A204.1 (cell line): ENCODE measurements at regions not wholly inside any gene's neighbourhood (a gene's known extent, or its start where the extent isn't known, plus 50 kb on each side); places are given as distances from the start of the nearest gene placed in this dataset.

Experiments used
- FAIRE-seq: peaks from 2 replicates; lab custom pipeline; 2012; peaks lifted over from hg19 to GRCh38; lab: Jason Lieb, UNC

DNA sequence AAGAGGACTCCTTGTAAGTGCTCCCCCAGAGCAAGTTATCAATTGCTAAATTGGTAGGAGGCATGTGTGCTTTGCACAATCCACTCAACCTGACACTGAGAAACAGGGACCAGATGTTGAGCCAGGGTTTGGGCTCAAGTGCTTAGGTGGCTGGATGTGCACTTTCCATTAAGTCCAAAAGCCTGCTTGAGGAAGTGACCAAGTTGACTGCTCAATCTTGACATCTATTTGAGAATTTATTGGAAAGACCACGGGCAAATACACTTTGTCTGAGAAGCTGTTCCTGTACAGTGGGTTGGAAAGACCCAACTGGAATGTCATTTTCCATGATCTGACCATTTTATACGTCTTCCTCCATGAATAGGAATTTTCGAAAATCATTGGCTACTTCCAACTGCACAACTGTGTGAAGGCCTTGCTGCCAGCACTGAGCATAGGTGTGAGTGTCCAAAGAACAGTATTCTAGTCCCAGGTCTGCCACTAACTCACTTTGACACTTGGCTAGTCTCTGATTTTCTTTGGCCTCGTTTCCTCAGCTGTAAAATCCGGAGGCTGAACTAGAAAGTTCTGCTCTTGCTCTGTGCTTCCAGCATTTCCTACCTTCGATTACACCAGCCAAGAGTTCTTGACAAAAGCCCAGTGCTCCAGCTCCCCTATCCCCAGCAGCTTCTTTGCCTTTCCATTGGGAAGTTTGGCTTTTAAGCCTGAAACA lies 186.9 kb upstream of the ECI2 start:
- no peak for FAIRE-seq

DNA sequence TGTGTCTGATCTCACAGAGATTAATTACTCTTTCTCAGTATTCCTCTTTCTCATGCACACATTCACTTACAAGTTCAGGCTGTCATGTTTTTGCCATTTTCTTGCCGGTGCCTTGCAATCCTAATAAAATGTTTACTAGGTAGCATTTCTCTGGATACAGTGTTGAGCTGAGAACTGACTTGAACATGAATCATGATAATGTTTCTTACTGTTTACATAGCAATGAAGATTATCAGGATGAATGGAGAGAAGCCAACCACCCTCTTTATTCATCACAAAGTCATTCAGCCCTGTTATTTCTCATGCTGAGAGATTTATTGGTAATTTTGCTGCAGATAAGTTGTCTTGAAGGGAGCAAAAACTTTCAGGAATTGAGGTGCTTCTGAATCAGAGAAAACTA lies 185.5 kb upstream of the ECI2 start:
- no peak for FAIRE-seq

DNA sequence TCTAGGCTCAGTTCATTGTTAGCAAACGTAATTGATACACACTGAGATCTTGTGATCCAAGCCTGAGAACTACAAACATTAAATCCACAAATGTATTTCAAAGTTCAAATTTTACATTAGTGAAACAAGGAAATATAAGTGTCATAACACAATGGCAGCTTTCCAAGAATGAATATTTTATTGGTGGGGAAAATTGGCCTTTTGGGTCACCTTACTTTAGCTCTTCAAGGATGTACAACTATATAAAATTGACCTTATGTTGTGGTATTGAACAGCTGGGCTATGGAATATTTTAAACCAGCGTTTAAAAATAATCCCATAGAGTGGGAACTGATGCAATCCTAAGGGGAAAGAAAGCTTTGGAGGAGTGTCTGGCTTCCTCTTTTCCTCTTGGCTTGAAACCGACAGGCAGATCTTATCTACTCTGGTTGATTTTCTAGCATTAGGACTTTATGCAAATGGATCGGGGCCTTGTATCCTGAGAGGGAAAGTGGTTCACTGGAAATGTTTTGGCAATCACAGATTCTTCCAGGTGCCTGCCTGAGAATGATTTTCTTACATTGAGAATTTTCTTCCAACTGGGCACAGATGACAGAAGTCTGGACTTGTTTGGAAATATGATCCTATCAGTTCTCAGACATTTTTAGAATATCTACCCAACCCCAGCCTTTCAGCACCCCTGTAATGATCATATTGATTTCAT lies 184.8 kb upstream of the ECI2 start:
- no peak for FAIRE-seq

DNA sequence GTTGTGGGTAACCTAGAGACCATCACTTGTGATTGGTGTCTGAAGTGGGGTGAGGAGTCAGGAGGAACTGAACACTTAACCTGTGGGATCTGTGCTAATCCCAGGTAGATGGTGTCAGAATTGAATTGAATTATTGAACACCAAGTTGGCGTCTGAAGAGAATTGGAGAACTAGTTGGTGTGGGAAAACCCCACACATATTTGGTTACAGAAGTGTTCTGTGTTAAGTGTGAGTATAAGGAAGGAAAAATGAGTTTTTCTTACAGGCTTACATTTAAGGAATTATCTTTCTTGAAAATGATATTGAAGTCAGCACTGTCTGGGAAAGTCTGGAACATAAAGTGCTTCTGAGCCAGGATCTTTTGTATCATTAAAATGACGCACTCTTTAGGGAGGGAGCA lies 182.9 kb upstream of the ECI2 start:
- no peak for FAIRE-seq

DNA sequence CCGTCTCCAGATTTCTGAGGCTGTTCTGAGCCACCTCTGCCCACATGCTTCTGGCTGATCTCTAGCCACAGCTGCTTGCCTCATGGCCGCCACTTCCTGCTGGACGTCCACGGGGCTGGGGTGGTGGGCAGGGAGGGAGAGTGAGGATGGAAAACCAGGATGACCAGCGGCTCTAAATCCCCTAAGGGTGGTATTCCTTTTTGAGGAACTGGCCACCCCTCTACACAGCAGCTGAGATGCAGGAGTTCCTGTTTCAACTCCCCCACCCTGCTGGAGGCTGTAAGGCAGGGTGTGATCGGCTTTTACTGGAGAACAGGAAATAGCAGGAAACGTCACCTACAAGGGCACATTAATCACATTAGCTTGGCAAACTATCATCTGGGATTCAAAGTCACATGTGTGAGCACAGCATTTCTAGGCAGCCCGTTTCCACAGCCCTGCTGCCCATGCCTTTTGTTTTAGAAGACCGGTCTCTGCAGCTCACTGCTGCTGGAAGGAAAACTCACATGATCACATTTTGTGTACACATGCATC lies 181.6 kb upstream of the ECI2 start:
- FAIRE-seq = no peak

DNA sequence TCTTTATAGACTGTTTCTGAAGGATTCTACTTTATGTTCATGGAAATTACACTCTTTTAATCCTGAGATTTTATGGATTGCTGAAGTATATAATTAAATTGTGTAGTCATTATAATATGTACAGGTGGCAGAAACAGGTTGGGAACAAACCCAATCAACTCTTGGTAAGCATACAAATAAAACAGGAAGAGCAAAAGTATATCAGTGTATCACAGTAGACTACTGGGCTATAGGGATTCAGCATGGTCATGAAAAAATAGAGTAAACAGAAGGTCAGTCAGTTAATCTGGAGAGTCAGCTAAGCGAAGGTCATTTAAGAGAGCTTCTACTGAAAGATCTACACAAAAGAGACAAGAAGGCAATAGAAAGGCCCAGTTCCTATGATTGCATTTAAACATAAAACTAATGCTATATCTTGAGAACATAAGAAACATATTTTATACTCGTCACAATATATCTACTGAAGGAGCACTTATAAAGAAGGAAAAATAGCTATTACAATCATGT lies 178.9 kb upstream of the ECI2 start:
- FAIRE-seq = no peak

DNA sequence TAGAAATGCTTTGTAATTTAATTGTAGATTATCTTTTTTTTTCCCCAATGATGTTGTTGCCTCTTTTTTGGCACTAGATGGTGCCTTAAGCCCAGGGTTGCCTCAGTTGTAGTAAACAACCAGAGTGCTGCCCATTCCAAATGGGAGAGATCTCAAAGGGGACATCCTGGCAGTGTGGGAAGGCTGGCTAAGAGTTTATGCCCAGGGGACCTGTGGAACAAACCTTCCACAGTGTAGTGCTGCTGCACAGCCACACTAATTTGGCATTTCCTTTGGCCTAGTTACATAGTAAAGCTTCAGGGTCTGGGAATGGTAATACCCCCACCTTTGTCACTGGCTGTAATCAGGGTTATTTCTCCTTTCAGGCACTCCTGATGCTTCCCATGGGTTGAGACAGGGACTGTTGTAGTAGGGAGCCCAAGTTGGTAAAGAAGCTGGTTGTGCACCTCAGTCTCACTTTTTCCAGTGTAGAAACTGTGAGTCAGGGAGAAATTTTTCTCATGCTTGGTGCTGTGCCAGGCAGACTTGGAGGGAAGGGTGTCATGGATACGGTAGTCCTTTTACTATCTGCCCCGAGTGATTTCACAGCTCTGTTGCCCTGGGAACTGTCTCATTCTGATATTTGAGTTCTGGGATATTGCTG lies 177.8 kb upstream of the ECI2 start:
- no peak for FAIRE-seq

DNA sequence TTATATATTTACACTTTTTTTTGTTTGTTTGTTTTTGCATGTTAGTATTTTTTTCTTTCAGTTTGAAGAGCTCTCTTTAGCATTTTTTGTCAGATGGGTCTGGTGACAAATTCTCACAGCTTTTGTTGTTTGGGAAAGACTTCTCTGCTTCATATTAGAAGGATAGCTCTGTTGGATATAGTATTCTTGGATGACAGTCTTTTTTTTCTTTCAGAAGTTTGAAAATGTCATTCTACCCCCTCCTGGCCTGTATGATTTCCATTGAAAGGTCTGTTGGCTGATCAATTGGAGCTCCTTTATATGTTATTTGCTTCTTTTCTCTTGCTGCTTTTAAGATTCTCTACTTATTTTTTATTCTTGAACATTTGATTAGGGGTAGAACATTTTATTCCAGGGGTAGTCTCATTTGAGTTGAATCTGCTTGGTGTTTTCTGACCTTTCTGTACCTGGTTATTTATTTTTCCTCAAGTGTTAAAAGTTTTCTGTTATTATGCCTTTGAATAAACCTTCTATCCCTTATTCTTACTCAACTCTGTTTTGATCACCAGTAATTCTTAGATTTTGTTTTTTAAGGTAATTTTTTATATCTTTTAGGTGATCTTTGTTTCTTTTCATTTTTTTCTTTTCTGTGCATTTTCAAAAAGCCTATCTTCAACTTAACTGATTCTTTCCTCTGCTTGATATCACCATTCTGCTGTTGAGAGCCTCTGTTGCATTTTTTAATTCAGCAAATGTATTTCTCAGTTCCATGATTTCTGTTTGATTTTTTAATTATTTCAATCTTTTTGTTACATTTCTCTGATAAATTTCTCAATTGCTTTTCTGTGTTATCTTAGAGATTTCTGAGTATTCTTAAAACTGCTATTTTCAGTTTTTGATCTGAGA lies 176.8 kb upstream of the ECI2 start:
- FAIRE-seq = no peak

DNA sequence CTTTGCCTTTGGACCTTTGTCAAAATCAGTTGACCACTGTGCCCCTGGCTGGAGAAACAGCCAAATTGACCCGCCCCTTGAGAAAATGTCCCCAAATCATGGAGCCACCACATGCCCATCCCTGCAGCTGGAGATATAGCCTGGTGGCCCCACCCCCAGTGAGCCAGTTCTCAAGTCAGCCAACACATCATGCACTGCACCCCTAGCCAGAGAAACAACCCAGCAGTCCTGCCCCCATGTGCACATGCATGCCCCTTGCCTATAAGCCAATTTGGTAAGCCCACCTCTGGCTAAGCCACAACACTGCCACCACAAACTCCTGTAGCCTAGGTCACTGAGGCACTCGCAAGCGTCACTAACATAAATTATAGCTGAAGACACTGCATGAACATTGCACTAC lies 174.2 kb upstream of the ECI2 start:
- no peak for FAIRE-seq

DNA sequence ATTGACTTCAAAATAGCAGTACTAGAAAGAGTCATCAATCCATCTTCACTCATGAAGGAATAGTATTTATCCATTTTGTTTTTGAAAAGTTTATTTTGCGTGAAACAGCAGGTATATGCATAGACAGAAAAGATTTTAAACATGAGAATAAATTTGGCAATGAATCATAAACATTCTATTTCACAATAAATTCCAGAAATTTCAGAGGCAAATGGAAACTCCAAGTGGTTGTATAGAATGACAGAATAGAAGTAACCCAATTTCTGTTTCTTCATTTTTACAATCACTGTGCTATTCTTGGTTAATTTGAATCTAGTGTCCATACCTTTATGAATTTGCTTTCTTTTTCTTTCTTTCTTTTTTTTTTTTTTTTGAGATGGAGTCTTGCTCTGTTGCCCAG lies 173.0 kb upstream of the ECI2 start:
- FAIRE-seq = no peak

DNA sequence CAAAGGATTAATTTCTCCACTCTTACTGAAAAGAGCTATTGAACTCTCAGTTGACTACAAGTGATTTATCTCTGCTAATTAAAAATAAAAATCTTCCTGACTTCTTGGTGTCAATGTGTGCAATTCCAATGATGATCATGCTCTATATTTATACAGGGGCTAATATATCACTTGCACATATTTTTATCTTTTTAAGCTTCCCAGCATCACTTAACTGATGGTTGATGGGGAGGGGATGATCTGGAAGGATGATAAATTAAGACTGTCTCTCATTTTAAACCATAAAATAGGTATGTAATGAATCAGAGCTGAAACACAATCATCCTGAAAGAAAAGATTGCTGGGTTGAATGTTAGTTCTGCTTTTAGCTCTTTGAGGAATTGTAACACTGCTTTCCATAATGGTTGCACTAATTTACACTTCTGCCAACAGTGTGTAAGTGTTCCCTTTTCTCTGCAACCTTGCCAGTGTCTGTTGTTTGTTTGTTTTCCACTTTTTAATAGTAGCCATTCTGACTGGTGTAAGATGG lies 169.6 kb upstream of the ECI2 start:
- no peak for FAIRE-seq

DNA sequence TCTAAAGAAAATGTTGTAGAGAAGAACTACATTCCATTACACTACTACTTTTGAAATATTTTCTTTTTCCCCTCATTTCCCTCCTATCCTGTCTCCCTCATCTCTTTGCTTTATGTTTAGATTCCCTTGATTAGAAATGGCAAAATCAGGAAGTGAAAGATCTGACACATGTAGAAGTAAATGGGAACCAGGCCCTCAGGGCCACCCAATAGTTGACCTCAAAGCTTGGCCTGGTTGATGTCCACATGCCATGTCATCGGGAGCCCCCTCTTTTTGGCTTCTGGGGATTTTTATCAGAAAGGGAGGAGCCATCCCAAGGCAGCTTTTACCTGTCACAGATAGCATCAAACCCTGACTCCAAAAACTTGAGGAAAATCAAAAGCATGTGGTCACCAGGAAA lies 168.3 kb upstream of the ECI2 start:
- no peak for FAIRE-seq

DNA sequence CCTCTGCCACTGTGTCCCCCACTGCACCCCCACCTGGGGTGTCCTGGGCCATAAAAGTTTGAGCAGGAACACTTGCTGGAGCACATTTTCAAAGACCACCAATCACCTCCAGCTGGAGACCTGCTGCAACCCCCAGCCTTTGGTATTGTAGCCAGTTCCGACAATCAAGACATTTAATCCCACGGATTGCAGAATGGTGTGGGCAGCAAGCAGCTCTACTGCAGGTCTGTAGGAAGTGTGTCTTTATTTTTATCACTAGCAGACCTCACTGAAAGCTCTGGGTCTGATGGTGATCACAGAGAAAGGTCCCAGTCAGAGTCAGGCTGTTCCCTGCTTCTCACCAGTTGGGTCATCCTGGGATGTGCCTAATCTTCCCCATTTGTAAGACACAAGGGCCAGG lies 167.1 kb upstream of the ECI2 start:
- no peak for FAIRE-seq

DNA sequence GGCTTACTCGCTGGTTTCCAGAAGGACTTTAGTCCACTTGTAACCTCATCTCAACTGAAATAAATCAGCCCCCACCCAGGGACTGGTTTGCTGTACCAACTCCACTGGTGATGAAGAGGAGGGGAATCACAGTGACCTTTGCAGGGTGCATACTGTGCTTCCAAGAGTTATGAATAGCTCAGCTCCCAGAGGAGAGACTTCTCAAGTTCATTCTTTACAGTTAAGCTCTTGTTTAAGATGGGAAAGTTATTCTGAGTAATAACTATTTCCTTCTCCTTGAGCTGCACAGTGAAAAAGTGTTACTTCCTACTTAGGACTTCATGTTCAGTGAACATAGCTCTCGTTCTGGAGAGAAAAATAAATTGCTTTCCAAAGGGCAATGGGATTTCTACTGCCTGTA lies 166.5 kb upstream of the ECI2 start:
- no peak for FAIRE-seq

DNA sequence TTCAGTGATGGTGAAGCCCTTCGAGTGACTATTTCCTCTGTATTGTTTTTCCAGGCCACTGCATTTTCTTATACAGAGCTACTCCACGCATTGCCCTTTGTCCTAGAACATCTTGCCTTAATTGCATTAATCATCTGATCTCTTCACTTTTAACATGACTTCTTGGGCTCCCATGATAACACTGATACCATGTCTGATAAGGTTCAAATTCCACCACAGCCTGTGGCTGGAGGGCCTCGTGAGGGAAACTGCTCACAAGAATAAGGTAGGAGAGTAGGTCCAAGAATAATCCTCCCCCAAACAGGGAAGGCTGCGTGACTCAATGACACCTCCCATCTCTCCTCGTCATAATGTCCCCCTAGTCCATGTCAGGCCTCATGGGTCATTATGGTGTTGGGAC lies 165.5 kb upstream of the ECI2 start:
- no peak for FAIRE-seq

DNA sequence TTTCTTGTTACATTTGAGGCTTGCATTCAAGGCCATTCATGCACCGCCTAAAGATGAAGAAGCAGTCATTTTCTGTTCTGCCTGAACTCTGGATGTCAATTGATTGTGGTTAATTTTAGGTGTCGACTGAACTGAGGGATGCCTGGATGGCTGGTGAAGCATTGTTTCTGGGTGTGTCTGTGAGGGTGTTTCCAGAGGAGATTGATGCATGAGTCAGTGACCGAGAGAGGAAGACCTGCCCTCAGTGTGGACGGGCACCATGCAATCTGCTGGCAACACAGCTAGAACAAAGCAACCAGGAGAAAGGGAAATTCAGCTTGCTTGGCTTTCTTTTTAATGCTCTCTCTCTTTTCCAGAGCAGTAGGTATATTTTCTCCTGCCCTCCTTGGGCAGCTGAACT lies 164.1 kb upstream of the ECI2 start:
- no peak for FAIRE-seq

DNA sequence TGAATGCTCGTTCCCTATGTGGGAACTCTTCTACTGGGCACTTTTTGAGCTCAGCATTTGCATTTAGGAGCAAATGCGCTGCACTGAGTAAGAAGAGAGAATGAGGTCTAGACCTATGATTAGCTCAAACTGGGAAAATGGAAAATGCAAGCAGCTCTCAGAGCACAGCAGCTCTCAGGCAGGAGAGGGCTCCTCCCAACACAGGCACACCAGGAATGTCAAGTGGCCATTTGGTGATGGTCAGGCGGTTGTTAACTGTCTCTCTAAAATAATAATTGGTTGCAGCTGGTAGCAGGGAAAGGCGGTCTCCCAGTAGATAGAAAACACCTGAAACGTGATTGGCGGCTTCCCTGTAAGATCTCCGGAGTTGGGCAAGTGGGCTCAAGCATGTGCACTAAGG lies 162.0 kb upstream of the ECI2 start:
- no peak for FAIRE-seq

DNA sequence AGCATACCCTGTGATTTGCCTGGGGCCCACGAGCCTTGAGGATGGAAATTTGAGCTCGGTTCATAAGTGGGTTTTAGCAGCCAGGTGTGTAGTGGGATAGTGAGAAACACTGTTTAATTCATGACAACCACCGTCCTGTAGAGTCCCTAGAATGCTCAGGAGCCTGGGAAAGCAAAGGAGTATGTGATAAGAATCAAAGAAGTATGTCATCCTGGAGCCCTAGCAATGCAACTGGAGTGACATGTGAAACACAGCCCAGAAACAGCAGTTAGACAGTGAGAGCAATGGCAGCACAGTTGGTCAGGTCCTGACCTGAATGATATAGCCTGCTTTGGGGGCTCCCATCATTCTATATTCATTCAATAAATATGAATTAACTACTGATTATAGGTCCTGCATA lies 161.2 kb upstream of the ECI2 start:
- no peak for FAIRE-seq

DNA sequence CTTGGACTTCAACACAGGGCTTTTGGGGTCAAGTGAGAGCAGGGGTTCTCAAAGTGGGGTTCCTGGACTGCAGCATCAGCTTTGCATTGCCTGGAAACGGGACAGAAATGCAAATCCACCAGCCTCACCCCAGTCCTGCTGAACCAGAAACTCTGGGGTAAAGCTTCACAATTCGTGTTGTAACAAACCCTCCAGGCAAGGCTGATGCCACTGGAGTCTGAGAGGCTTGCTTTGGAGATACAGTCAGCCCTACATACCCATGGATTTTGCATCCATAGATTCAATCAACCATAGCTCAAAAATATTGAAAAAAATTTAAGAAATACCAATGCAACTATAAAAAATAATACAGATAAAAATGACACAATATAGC lies 160.4 kb upstream of the ECI2 start:
- FAIRE-seq = no peak

DNA sequence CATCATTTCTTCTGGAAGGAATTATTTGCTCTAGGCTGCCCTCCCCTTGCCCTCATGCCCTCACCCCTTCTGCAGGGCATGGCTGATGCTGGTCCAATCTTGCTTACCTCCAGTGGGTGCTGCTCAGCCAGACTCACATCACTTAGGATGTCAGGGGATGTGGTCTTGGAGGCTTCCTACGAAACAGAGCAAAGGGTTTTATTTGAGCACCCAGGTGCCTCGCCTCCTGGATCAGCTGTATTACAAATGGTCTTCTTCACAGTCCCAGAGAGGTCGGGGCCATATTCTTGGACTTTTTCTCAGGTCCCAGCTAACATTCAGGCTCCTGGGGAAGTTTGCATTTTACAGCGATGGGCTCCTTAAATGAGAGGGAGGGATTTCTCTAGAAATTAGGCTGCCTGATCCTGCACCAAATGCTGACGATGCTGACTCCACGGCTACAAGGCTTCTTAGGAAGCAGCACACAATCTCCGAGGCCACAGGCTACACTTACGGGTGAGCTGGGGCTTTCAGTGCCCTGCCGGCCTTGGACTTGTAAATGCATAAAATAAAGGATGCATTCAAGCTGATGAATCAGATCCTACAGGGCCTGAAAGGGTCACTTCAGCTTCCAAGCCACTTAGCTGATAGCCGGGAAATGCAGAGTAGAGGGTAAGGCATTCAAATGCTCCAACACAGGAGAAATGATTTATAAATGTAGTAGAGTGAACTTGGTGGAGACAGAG lies 159.8 kb upstream of the ECI2 start:
- FAIRE-seq = no peak

DNA sequence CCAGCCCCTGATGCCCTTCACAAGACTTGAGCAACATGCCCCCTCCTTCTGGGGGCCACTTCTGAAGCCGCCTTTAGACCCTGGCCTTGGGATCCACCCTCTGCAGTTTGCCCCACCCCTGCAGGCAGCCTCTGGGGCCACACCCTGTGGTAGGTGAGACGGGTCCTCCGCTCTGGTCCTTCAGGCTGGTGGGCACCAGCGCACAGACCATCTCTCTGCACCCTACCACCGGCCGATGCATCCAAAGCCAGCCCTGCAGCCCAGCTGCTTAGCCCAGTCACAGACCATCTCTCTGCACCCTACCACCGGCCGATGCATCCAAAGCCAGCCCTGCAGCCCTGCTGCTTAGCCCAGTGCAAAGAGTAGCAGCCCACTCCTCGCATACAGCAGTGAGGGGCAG lies 159.3 kb upstream of the ECI2 start:
- no peak for FAIRE-seq
